BLaER1 (cell line): ENCODE measurements at regions not wholly inside any gene's neighbourhood (a gene's known extent, or its start where the extent isn't known, plus 50 kb on each side); places are given as distances from the start of the nearest gene placed in this dataset.

ENCODE experiments used
- H3K27ac ChIP-seq: shearing (Covaris generic); formaldehyde crosslinking; 2 replicates; pipeline ENCODE4 v1.8.1; 2022
- H3K27me3 ChIP-seq: shearing (Covaris generic); formaldehyde crosslinking; 2 replicates; pipeline ENCODE4 v1.8.1; 2022
- H3K36me3 ChIP-seq: shearing (Covaris generic); formaldehyde crosslinking; 2 replicates; pipeline ENCODE4 v1.8.1; 2022
- H3K4me1 ChIP-seq: shearing (Covaris generic); formaldehyde crosslinking; 2 replicates; pipeline ENCODE4 v1.8.1; 2022
- H3K4me2 ChIP-seq: shearing (Covaris generic); formaldehyde crosslinking; 2 replicates; pipeline ENCODE4 v1.8.1; 2022
- H3K4me3 ChIP-seq: shearing (Covaris generic); formaldehyde crosslinking; 2 replicates; pipeline ENCODE4 v1.8.1; 2022
- H3K9ac ChIP-seq: shearing (Covaris generic); formaldehyde crosslinking; 2 replicates; pipeline ENCODE4 v1.8.1; 2022
- H3K9me3 ChIP-seq: shearing (Covaris generic); formaldehyde crosslinking; 2 replicates; pipeline ENCODE4 v1.8.1; 2022
- H4K20me1 ChIP-seq: shearing (Covaris generic); formaldehyde crosslinking; 2 replicates; pipeline ENCODE4 v1.8.1; 2022
- Cebpa-rat ChIP-seq: shearing (Covaris generic); IDR thresholded peaks from 2 replicates; pipeline ENCODE4 v1.8.1; 2022

DNA sequence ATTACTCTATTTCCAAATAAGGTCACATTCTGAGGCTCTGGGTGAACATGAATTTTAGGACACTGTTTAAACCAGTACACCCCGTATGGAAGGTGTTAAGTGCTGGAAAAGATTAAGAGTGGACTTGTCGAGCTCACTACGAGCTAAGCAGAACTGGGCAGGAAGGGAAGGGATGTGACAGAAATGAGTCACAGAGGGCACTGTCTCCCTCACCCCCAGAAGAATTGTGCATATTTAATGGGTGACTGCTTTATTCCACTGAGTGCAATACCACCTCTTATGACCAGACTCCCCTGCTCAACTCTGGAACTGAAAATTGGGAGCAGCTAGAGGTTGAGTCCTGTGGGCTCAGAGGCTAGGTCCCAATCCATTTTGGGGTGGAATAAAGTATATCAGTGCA, 187.4 kb upstream of the RPS6KA3 start:
- peaks cover 6% of the 10 kb centered on the region; the same call in 1 of the 2 replicates for H3K9me3 ChIP-seq
- no peak overlapping the region for H3K9ac ChIP-seq
- H3K4me2 ChIP-seq = no peak overlapping the region
- no peak overlapping the region for H3K4me3 ChIP-seq
- no peaks in the 10 kb centered on the region for H3K36me3 ChIP-seq
- H3K27me3 ChIP-seq = no peaks in the 10 kb centered on the region
- H3K4me1 ChIP-seq = peaks cover 6% of the 10 kb centered on the region
- TF ChIP-seq Cebpa-rat = no peak
- no peaks in the 10 kb centered on the region for H4K20me1 ChIP-seq
- no peak overlapping the region for H3K27ac ChIP-seq

DNA sequence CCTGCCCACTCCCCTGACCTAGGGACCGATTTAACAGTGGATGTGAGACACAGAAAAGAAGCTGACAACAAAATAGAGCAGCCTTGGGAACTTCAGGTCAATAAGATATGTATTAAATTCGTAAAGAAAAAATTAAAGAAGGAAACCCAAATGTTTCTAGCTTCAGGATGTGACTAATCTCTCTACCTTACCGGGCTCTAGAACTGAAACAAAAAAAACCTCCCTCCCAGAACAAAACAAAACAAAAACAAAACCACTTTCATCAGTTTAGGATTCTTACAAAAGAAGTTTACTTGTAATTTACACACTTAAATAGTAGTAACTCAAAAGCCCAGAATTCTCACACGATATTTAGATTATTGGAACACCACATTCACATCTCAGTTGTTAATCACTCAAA, 185.8 kb upstream of the RPS6KA3 start:
- no peak overlapping the region for H3K9ac ChIP-seq
- H3K4me2 ChIP-seq = no peak overlapping the region
- H3K36me3 ChIP-seq = no peaks in the 10 kb centered on the region
- H3K4me1 ChIP-seq = peaks cover 4% of the 10 kb centered on the region; the same call in 1 of the 2 replicates
- no peaks in the 10 kb centered on the region for H4K20me1 ChIP-seq
- no peak overlapping the region for H3K27ac ChIP-seq
- peaks cover 6% of the 10 kb centered on the region; the same call in 1 of the 2 replicates for H3K9me3 ChIP-seq
- H3K27me3 ChIP-seq = no peaks in the 10 kb centered on the region
- H3K4me3 ChIP-seq = no peak overlapping the region
- no peak for TF ChIP-seq Cebpa-rat

DNA sequence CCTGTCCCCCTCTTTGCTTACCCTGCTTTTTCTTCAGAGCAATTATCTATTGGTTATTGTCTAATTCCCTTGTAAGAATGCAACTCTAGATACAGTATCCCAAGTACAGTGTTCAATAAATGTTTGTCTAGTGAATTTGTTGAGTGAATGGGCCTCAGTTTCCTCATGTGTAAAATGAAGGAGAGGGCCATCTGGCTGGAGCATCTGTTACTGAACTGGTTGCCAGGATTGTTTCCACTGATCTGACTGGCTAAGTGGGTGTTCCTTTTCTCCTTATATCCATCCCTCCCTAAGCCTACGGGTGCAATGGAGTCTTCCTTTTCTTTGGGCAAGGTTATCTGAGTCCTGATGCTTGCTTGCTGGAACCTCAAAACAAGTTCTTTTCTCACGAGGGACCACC, 185.2 kb upstream of the RPS6KA3 start:
- no peaks in the 10 kb centered on the region for H3K27me3 ChIP-seq
- no peaks in the 10 kb centered on the region for H4K20me1 ChIP-seq
- H3K27ac ChIP-seq = no peak overlapping the region
- no peak for TF ChIP-seq Cebpa-rat
- no peak overlapping the region for H3K4me3 ChIP-seq
- H3K9me3 ChIP-seq = peaks cover 6% of the 10 kb centered on the region; the same call in 1 of the 2 replicates
- no peak overlapping the region for H3K9ac ChIP-seq
- H3K36me3 ChIP-seq = no peaks in the 10 kb centered on the region
- peaks cover 4% of the 10 kb centered on the region; the same call in 1 of the 2 replicates for H3K4me1 ChIP-seq
- H3K4me2 ChIP-seq = no peak overlapping the region

DNA sequence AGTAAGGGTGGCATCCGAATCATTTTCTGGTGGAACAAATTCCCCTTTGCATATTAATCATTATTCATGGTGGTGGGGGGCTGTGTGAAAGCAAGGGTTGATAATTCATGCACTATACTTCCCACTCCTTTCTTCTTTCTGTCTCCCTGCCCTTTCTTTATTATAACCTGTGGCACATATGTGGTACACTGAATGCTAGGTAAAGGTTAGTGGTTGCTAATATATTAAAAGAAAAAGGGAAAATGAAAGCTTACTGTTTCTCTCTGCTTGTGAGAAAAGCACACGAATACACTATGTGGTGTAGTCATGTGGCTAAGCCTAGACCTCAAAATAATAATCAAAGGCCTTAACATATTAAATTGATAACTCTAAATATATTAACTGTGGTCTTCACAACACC, 178.4 kb upstream of the RPS6KA3 start:
- Histone ChIP-seq H3K9me3 (no peaks in the 10 kb centered on the region), H3K36me3 (no peaks in the 10 kb centered on the region), H4K20me1 (no peaks in the 10 kb centered on the region), H3K27me3 (no peaks in the 10 kb centered on the region), H3K4me2 (no peak overlapping the region), H3K4me3 (no peak overlapping the region), H3K4me1 (no peaks in the 10 kb centered on the region), H3K9ac (no peak overlapping the region), H3K27ac (no peak overlapping the region)
- no peak for TF ChIP-seq Cebpa-rat

DNA sequence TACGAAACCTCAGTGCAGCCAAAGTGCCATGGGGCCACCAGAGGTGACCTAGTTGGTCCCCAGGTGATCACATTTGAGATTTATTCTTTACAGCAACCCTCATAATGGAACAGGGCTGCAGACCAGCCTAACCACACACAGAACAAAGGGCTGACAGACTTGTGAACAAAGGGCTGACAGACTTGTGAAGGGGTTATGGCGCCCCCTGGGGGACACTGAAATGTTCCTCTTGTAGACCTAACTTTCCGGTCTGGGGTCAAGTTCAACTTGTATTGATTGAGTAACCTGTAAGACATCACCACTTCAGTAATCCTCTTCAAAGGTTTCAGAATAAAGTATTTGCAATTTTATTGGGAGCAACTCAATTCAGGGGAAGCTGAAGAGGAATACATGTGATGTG, 175.9 kb upstream of the RPS6KA3 start:
- H3K9me3 ChIP-seq = no peaks in the 10 kb centered on the region
- H3K4me1 ChIP-seq = no peaks in the 10 kb centered on the region
- no peaks in the 10 kb centered on the region for H4K20me1 ChIP-seq
- no peak overlapping the region for H3K4me2 ChIP-seq
- no peak overlapping the region for H3K9ac ChIP-seq
- H3K27me3 ChIP-seq = no peaks in the 10 kb centered on the region
- no peaks in the 10 kb centered on the region for H3K36me3 ChIP-seq
- H3K27ac ChIP-seq = no peak overlapping the region
- no peak for TF ChIP-seq Cebpa-rat
- H3K4me3 ChIP-seq = no peak overlapping the region

DNA sequence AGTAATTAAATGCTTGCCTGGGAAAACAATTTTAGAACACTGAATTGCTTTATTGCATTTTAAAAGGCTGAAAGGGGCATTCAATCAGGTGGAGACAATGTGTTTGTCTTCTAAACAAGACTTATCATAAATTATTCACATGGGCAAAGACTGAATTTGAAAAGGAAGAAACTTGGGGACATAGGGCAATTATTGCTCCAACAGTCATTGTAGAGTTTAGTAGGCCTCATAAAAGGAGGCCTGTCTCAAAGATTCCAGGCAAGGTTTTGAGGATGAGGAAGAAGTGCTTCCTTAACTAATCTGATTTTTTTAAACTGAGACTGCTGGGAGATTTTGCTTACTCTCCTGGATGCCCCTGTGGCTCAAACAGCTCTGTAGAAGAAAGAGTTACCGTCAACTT, 174.4 kb upstream of the RPS6KA3 start:
- TF ChIP-seq Cebpa-rat = no peak
- Histone ChIP-seq H3K36me3 (no peaks in the 10 kb centered on the region), H3K4me3 (no peak overlapping the region), H3K4me2 (no peak overlapping the region), H3K27ac (no peak overlapping the region), H4K20me1 (no peaks in the 10 kb centered on the region), H3K9ac (no peak overlapping the region), H3K4me1 (no peaks in the 10 kb centered on the region), H3K9me3 (no peaks in the 10 kb centered on the region), H3K27me3 (no peaks in the 10 kb centered on the region)

DNA sequence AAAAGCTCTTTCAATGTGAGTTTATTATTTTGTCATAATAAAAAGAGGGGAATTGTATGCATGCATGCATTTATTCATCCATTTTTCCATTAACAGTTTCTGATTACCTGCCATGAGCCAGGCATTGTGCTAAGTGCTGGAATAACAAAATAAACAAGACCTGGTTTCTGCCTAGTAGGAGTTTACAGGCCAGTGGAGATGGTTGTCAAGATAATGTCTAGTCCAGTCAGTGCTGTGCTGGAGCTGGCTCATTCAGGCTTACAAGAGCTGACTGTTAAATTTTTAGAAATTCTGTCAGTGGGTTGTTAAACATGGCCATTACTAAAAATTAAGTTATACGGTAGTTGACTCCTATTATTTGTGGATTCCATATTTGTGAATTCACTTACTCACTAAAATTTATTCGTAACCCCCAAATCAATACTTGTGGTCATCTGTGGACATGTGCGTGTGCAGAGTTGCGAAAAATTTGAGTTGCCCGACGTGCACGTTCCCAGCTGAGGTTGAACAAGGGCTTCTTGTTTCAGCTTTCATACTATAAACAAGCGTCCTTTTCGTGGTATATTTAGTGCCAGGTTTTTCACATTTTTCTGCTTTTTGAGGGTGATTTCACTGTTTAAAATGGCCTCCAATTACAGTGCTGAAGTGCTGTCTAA, 172.3 kb upstream of the RPS6KA3 start:
- Histone ChIP-seq H3K9ac (no peak overlapping the region), H3K36me3 (no peaks in the 10 kb centered on the region), H3K27me3 (no peaks in the 10 kb centered on the region), H4K20me1 (no peaks in the 10 kb centered on the region), H3K4me2 (no peak overlapping the region), H3K4me1 (no peaks in the 10 kb centered on the region), H3K27ac (no peak overlapping the region), H3K4me3 (no peak overlapping the region), H3K9me3 (no peaks in the 10 kb centered on the region)
- TF ChIP-seq Cebpa-rat = no peak

DNA sequence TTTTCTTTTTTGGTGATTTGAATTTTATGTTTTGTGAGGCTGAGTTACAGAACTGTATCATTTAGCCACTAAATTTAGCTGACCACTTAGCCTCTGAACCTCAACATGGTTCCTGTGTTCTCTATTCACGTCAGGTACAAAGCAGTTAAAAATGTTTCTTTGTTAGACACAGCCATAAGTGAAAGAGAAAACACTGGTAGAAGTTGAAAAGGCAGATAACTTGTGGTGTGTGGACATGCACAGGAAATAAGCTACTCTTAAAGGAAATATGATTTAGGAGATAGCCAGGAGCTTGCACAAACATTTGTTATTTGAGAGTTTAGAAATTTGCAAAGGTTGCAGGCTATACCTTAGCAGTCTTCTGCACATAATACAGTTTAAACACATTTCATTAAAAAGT, 171.0 kb upstream of the RPS6KA3 start:
- Histone ChIP-seq H3K27ac (no peak overlapping the region), H3K9me3 (no peaks in the 10 kb centered on the region), H3K27me3 (no peaks in the 10 kb centered on the region), H3K4me1 (no peaks in the 10 kb centered on the region), H3K4me2 (no peak overlapping the region), H3K36me3 (no peaks in the 10 kb centered on the region), H3K4me3 (no peak overlapping the region), H4K20me1 (no peaks in the 10 kb centered on the region), H3K9ac (no peak overlapping the region)
- no peak for TF ChIP-seq Cebpa-rat

DNA sequence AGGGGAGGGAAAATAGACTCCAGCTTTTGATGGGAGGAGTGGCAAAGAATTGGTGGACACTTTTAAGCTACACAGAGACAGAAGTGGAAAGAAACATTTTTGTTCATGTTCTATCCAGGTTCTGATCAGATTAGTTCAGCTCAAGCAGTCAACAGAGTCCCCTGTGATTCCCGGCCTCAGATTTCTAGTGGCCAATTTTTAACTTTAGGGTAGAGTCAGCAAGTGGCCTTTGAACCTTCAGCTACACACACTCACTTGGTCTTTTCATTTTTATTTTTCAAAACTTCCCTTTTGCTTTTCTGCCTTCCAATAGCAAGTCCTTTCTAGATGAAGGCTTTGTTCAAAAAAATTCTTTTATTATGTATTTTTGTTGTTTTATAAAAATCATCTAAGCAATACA, 169.2 kb upstream of the RPS6KA3 start:
- no peak for TF ChIP-seq Cebpa-rat
- no peaks in the 10 kb centered on the region for H3K9me3 ChIP-seq
- H3K27ac ChIP-seq = no peak overlapping the region
- no peaks in the 10 kb centered on the region for H3K27me3 ChIP-seq
- no peak overlapping the region for H3K4me2 ChIP-seq
- H3K36me3 ChIP-seq = no peaks in the 10 kb centered on the region
- no peak overlapping the region for H3K4me3 ChIP-seq
- H4K20me1 ChIP-seq = no peaks in the 10 kb centered on the region
- H3K4me1 ChIP-seq = no peaks in the 10 kb centered on the region
- H3K9ac ChIP-seq = no peak overlapping the region

DNA sequence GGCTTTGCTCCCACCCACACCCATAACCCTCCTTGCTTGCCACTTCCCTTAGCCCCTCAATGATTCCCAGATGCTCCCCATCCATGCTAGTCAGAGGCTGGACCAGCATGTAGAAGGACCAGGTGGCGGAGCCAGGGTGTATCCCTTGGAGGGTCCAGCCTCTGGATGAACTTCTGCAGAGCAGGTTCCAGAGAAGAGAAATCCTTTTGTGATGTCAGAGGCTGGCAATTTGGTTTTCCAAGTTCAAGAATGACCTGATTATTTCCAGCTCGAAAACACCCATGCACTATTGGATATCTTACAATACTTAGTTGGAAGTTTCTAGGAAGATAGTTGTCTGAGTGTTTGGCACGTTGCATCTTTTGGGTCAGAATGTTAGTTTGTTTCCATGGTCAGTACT, 168.3 kb upstream of the RPS6KA3 start:
- H3K9me3 ChIP-seq = no peaks in the 10 kb centered on the region
- no peaks in the 10 kb centered on the region for H3K27me3 ChIP-seq
- no peak for TF ChIP-seq Cebpa-rat
- H3K36me3 ChIP-seq = no peaks in the 10 kb centered on the region
- H3K4me3 ChIP-seq = no peak overlapping the region
- H3K9ac ChIP-seq = no peak overlapping the region
- no peak overlapping the region for H3K4me2 ChIP-seq
- no peaks in the 10 kb centered on the region for H3K4me1 ChIP-seq
- no peaks in the 10 kb centered on the region for H4K20me1 ChIP-seq
- no peak overlapping the region for H3K27ac ChIP-seq

DNA sequence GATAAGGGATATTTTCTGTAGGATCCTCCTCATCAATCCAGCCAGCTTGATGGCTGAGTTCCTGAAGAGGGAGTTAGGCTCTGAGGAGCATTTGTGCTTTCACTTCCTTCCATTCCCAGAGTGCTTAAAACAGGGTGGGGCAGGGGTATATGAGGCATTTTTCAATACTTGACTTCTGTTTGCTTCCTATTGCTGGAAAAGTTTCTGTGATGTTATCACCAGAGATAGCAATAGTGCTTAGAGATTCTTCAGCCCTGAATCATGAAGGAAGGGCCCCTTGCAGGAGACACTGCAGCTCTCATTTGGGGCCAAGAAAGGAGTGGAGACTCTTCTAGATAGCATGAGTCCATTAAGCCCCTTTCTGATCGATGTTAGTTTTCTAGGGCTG, 166.7 kb upstream of the RPS6KA3 start:
- Histone ChIP-seq H3K4me3 (no peak overlapping the region), H3K9me3 (no peaks in the 10 kb centered on the region), H3K9ac (no peak overlapping the region), H3K36me3 (no peaks in the 10 kb centered on the region), H3K27me3 (no peaks in the 10 kb centered on the region), H3K27ac (no peak overlapping the region), H3K4me2 (no peak overlapping the region), H4K20me1 (no peaks in the 10 kb centered on the region), H3K4me1 (no peaks in the 10 kb centered on the region)
- TF ChIP-seq Cebpa-rat = no peak
